A172 (cell line): ENCODE measurements at regions not wholly inside any gene's neighbourhood (a gene's known extent, or its start where the extent isn't known, plus 50 kb on each side); places are given as distances from the start of the nearest gene placed in this dataset.
"Not testable (repeated sequence)": the region's sequence is repeated elsewhere in the genome, so short reads cannot be mapped to it uniquely, and the experiment has no call there.

Experiments used
- DNase-seq: peaks from one replicate; pipeline ENCODE4 v3.0.0-alpha.2; 2015; ENCODE audit warnings: low spot score

GRCh38 chr5:43824325-43824964 is 221.5 kb downstream of the NNT start:
- DNase-seq = not testable (repeated sequence)

- DNase-seq = not testable (repeated sequence)
Observed at GRCh38 chr5:43818394-43818793, 215.4 kb downstream of the NNT start.

- DNase-seq = no peak
Observed at GRCh38 chr5:43815497-43815896, 212.5 kb downstream of the NNT start.

DNA sequence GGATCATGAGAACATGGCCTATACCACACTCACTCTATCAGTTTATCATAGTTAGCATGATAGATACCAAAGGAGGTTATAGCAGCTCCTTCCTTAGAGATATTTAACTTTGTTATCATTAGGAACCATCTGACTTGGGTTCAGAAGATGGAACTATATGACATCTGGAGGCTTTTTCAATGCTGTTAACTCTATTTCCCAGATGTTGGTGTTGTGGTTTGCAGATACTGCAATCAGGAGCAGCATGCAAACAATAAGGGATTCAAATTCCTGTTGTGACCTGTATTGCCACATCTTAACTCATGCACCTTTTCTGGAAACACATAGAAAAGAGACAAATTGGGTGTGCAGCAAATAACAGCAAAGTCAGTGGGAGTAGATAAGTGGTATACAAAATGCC is 201.7 kb downstream of the NNT start:
- DNase-seq = no peak

- peak; percentile 11 for DNase-seq
Observed at GRCh38 chr5:43804041-43804440, 201.1 kb downstream of the NNT start.

DNA sequence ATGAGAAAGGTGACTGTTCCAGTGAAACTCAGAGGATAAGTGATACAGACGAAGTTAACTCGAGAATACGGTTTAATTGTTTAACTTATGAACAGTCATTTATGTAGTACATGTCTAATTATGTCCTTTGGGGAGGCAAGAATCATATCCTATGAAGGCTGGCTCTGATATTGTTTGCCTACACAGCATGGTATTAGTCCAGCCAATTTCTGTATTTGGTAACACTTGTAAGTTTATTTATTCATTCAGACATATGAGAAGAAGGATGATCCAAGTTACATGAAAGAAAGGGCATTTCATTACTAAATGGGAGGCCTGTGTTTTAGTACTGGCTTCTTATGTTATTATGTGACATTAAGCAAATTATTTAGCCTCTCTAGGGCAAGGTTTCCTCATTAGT is 199.7 kb downstream of the NNT start:
- DNase-seq = peak; percentile 27

GRCh38 chr5:43802119-43802518 is 199.1 kb downstream of the NNT start:
- DNase-seq = peak; percentile 91

DNA sequence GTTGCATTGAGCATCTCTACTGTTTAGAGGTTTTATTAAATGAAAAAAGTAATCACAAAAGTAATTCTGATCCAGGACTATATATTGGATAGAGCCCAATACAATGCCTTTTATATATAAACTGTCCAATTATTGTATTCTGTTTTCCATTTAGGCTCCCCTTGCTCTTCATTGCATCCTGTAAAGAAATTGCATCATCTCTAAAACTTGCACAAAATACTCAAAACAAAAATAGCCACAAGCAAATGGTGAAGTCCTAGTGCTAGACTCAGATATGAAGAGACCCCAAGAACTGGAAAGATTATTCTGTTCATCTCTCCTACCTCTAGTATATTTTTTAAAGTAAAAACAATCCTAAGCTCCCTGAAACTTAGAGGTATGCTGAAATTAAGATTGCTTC is 195.8 kb downstream of the NNT start:
- no peak for DNase-seq

- DNase-seq = not testable (repeated sequence)
Observed at GRCh38 chr5:43791880-43792279, 188.9 kb downstream of the NNT start.

GRCh38 chr5:43785198-43785597 is 182.2 kb downstream of the NNT start:
- DNase-seq = no peak

DNA sequence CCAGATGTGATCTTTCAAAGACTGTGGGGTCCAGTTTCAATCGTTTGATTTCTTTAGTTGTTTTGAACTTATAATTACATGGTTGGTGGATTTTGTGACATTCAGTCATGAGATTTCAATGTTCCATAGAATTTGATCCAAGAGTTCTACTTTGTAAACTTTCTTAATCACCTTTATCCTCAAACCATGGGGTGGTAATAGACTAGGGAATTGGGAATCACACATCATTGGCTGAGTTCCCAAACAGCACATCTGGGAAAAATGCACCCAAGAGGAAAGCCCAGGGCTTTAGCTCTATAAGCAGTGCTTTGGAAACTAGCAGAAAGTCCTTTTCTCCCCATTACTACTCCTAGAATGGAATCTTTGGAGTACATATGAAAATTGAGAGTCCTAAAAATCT is 177.6 kb downstream of the NNT start:
- DNase-seq = no peak

- DNase-seq = no peak
Observed at GRCh38 chr5:43774881-43775399, 172.0 kb downstream of the NNT start.

DNA sequence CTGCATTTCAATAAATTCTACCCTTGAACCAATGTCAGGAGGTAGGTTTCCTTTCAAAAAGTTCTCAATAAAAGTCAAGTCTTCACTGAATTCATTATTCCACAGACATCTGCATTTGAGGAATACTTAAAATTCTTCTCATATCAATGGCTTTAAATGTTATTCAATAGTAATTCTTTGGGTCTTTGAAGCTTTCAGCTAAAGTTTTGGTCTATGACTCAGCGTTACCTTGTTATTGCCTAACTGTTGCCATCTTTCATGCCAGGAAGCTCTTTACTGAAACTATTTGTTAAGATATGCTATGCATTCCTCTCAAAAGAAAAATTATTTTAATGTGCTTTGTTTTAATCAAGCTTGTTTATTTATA is 170.5 kb downstream of the NNT start:
- peak; percentile 88 for DNase-seq

GRCh38 chr5:43772764-43773477 is 169.9 kb downstream of the NNT start:
- peak; percentile 83 for DNase-seq

- no peak for DNase-seq
Observed at GRCh38 chr5:43772458-43772763, 169.4 kb downstream of the NNT start.

DNA sequence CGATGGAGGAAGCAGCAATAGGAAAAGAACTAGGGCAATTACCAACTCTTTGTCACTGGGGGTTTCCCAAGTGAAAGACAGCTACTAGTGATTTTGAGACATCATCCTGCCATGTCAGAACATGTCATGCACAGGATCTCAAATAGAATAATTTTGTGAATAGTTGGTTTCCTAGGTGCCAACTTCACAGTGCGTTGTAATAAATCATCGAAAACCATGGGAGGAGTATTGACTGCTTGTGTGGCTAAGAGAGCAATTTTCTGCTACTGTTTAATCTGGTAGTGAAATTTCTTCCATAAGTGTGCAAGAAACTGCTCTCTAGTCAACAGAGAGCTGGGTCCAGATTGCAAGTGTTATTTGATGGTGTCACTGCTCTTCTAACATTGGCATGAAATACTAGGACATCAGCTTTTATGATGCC is 168.6 kb downstream of the NNT start:
- DNase-seq = peak; percentile 8

GRCh38 chr5:43769571-43770355 is 166.8 kb downstream of the NNT start:
- no peak for DNase-seq
